GM23338 (cell line): ENCODE measurements at regions not wholly inside any gene's neighbourhood (a gene's known extent, or its start where the extent isn't known, plus 50 kb on each side); places are given as distances from the start of the nearest gene placed in this dataset.

Source experiments
- ATAC-seq: fragments of 200-7000 bp; cut with Tn5 transposase; 3 replicates; pipeline ENCODE4 v1.9.1; 2020
- DNase-seq: peaks from one replicate; pipeline ENCODE4 v3.0.0-alpha.2; 2015; ENCODE audit warnings: low spot score
- H2AFZ ChIP-seq: fragments of 200-600 bp; sonication (generic); 2 replicates; pipeline ENCODE4 v1.8.0; 2016; ENCODE audit warnings: antibody characterized with exemption, mild to moderate bottlenecking, moderate library complexity
- H3F3A ChIP-seq: fragments of 200-600 bp; sonication (generic); replicated peaks from 2 replicates; pipeline ENCODE4 v1.8.0; 2017; ENCODE audit warnings: antibody characterized with exemption, mixed run types, low read depth
- H3K27ac ChIP-seq: fragments of 200-600 bp; sonication (generic); 2 replicates; pipeline ENCODE4 v1.6.1; 2016; ENCODE audit warnings: low read depth
- H3K27me3 ChIP-seq: fragments of 200-600 bp; sonication (generic); 2 replicates; pipeline ENCODE4 v1.8.0; 2016; ENCODE audit warnings: mild to moderate bottlenecking, mixed run types, moderate library complexity; ENCODE audit not compliant: insufficient read depth
- H3K36me3 ChIP-seq: fragments of 200-600 bp; sonication (generic); 2 replicates; pipeline ENCODE4 v1.8.0; 2016; ENCODE audit warnings: mild to moderate bottlenecking; ENCODE audit not compliant: insufficient read depth
- H3K4me1 ChIP-seq: fragments of 200-600 bp; sonication (generic); 2 replicates; pipeline ENCODE4 v1.8.0; 2016; ENCODE audit warnings: mild to moderate bottlenecking, moderate library complexity; ENCODE audit not compliant: insufficient read depth
- H3K4me2 ChIP-seq: fragments of 200-600 bp; sonication (generic); 2 replicates; pipeline ENCODE4 v1.7.1; 2017; ENCODE audit warnings: mixed run types
- H3K4me3 ChIP-seq: fragments of 200-600 bp; sonication (generic); 2 replicates; pipeline ENCODE4 v1.6.1; 2016; ENCODE audit warnings: mixed run types
- H3K79me2 ChIP-seq: fragments of 200-600 bp; sonication (generic); replicated peaks from 2 replicates; pipeline ENCODE4 v1.8.0; 2017; ENCODE audit warnings: mild to moderate bottlenecking; ENCODE audit not compliant: insufficient read depth
- H3K9me2 ChIP-seq: fragments of 200-600 bp; sonication (generic); 2 replicates; pipeline ENCODE4 v1.8.0; 2017; ENCODE audit not compliant: insufficient read depth
- H4K20me1 ChIP-seq: fragments of 200-600 bp; sonication (generic); replicated peaks from 2 replicates; pipeline ENCODE4 v1.8.0; 2017; ENCODE audit warnings: mild to moderate bottlenecking; ENCODE audit not compliant: insufficient read depth
- H3K27ac Mint-ChIP-seq: 2 replicates; pipeline ENCODE4 v1.8.0; 2020; ENCODE audit warnings: inconsistent platforms, mild to moderate bottlenecking, moderate library complexity, mixed read lengths
- H3K27me3 Mint-ChIP-seq: 3 replicates; pipeline ENCODE4 v1.8.0; 2022; ENCODE audit warnings: low read depth, mild to moderate bottlenecking, moderate library complexity, mixed read lengths, inconsistent platforms; ENCODE audit not compliant: insufficient read depth, poor library complexity
- H3K36me3 Mint-ChIP-seq: 3 replicates; pipeline ENCODE4 v1.8.0; 2021; ENCODE audit warnings: low read depth, mild to moderate bottlenecking, inconsistent platforms, moderate library complexity, mixed read lengths
- H3K4me1 Mint-ChIP-seq: 3 replicates; pipeline ENCODE4 v1.8.0; 2020; ENCODE audit warnings: mild to moderate bottlenecking, inconsistent platforms, mixed read lengths
- H3K4me3 Mint-ChIP-seq: 3 replicates; pipeline ENCODE4 v1.8.0; 2021; ENCODE audit warnings: moderate library complexity, mild to moderate bottlenecking, inconsistent platforms, mixed read lengths
- H3K9me3 Mint-ChIP-seq: 3 replicates; pipeline ENCODE4 v1.8.0; 2020; ENCODE audit warnings: moderate library complexity, mild to moderate bottlenecking, inconsistent platforms, mixed read lengths
- CREB1 ChIP-seq: fragments of 250-450 bp; sonication (Bioruptor Pico); IDR thresholded peaks from 2 replicates; pipeline ENCODE4 v1.5.0; 2020; ENCODE audit warnings: low read depth, mild to moderate bottlenecking, moderate library complexity
- EZH2phosphoT487 ChIP-seq: fragments of 200-600 bp; sonication (generic); IDR thresholded peaks from one replicate; pipeline ENCODE4 v1.8.1; 2018; ENCODE audit warnings: antibody characterized with exemption; ENCODE audit not compliant: unreplicated experiment
- JUNB ChIP-seq: IDR thresholded peaks from one replicate; pipeline ENCODE4 v1.6.1; 2016; ENCODE audit warnings: antibody characterized with exemption; ENCODE audit not compliant: unreplicated experiment
- NANOG ChIP-seq: IDR thresholded peaks from 2 replicates; pipeline ENCODE4 v1.6.1; 2016; ENCODE audit warnings: antibody characterized with exemption, borderline replicate concordance
- POLR2AphosphoS5 ChIP-seq: IDR thresholded peaks from 2 replicates; pipeline ENCODE4 v1.6.1; 2016; ENCODE audit warnings: antibody characterized with exemption, low read depth
- REST ChIP-seq: IDR thresholded peaks from one replicate; pipeline ENCODE4 v1.6.1; 2018; ENCODE audit warnings: antibody characterized with exemption; ENCODE audit not compliant: unreplicated experiment
- ZNF114 ChIP-seq: fragments of 250-450 bp; sonication (Bioruptor Pico); IDR thresholded peaks from 2 replicates; pipeline ENCODE4 v1.5.0; 2020; ENCODE audit warnings: mild to moderate bottlenecking, moderate library complexity
- ZNF331 ChIP-seq: fragments of 250-450 bp; sonication (Bioruptor Pico); IDR thresholded peaks from 2 replicates; pipeline ENCODE4 v1.5.0; 2020; ENCODE audit warnings: low read depth, mild to moderate bottlenecking, moderate library complexity
- TF ChIP-seq, protein P1 (sequence below), 2 experiments: fragments of 200-600 bp in 1 of 2; sonication (generic) in 1 of 2; conservative IDR thresholded peaks; 2 replicates each; pipeline versions ENCODE4 v1.5.1 to v1.6.1; 2016 to 2017; ENCODE audit warnings: antibody characterized with exemption in 2 of 2, low read depth in 2 of 2, mild to moderate bottlenecking in 2 of 2, moderate library complexity in 1 of 2
- TF ChIP-seq, protein P2 (sequence below): IDR thresholded peaks from 2 replicates; pipeline ENCODE4 v1.6.1; 2016; ENCODE audit warnings: antibody characterized with exemption

DNA sequence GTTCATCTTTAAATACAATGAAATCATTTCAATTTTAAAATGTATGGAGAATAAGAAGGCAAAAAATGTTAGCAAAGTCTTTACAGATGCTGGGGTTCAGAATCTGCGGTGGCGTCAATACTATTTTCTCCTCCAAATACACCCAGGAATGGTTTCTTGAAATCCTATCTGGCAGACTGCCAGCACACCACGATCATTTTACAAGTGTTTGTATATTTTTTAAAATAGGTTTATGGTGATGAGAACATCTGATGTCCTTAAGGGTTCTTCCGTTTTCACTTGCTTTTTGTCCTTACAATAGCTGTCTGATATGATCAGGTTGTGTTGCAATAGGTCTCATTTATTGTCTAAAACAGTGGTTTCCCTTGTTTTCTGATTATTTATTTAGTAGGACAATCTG, 89.6 kb downstream of the CMPK2 start:
- Mint-ChIP-seq H3K27ac (no peak overlapping the region), H3K4me1 (peaks cover 12% of the 10 kb centered on the region), H3K9me3 (peaks cover 48% of the 10 kb centered on the region), H3K36me3 (peaks cover 6% of the 10 kb centered on the region), H3K27me3 (peaks cover 5% of the 10 kb centered on the region), H3K4me3 (no peak overlapping the region)
- no peak overlapping the region for H3K4me2 ChIP-seq
- no peaks in the 10 kb centered on the region for H3K36me3 ChIP-seq
- no peak overlapping the region for H2AFZ ChIP-seq
- no peak overlapping the region for H3K4me3 ChIP-seq
- H3K27ac ChIP-seq: no peak overlapping the region
- no peaks in the 10 kb centered on the region for H3F3A ChIP-seq
- no peak for ATAC-seq
- no peak for DNase-seq
- H3K4me1 ChIP-seq: peaks cover 12% of the 10 kb centered on the region
- H3K9me2 ChIP-seq: no peaks in the 10 kb centered on the region
- H4K20me1 ChIP-seq: no peaks in the 10 kb centered on the region
- no peaks in the 10 kb centered on the region for H3K79me2 ChIP-seq
- TF ChIP-seq CREB1 (CRISPR knock-in tag) (no peak), NANOG (no peak), EZH2phosphoT487 (no peak)
- H3K27me3 ChIP-seq: no peaks in the 10 kb centered on the region

GRCh38 chr2:6777626-6778025, 88.1 kb downstream of the CMPK2 start:
- no peak for DNase-seq
- peaks cover 53% of the 10 kb centered on the region for H3K9me3 Mint-ChIP-seq
- TF ChIP-seq ZNF114 (CRISPR knock-in tag) (no peak), CREB1 (CRISPR knock-in tag) (no peak), JUNB (no peak), NANOG (no peak), POLR2AphosphoS5 (no peak), REST (no peak), ZNF331 (CRISPR knock-in tag) (no peak)
- TF ChIP-seq, protein P1, sequence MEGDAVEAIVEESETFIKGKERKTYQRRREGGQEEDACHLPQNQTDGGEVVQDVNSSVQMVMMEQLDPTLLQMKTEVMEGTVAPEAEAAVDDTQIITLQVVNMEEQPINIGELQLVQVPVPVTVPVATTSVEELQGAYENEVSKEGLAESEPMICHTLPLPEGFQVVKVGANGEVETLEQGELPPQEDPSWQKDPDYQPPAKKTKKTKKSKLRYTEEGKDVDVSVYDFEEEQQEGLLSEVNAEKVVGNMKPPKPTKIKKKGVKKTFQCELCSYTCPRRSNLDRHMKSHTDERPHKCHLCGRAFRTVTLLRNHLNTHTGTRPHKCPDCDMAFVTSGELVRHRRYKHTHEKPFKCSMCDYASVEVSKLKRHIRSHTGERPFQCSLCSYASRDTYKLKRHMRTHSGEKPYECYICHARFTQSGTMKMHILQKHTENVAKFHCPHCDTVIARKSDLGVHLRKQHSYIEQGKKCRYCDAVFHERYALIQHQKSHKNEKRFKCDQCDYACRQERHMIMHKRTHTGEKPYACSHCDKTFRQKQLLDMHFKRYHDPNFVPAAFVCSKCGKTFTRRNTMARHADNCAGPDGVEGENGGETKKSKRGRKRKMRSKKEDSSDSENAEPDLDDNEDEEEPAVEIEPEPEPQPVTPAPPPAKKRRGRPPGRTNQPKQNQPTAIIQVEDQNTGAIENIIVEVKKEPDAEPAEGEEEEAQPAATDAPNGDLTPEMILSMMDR (conservative IDR thresholded peaks at IDR 0.05; ENCODE audit: low read depth in 2 of 2): no peak
- TF ChIP-seq, protein P2, sequence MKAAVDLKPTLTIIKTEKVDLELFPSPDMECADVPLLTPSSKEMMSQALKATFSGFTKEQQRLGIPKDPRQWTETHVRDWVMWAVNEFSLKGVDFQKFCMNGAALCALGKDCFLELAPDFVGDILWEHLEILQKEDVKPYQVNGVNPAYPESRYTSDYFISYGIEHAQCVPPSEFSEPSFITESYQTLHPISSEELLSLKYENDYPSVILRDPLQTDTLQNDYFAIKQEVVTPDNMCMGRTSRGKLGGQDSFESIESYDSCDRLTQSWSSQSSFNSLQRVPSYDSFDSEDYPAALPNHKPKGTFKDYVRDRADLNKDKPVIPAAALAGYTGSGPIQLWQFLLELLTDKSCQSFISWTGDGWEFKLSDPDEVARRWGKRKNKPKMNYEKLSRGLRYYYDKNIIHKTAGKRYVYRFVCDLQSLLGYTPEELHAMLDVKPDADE: no peak

More at GRCh38 chr2:6777626-6778025, 88.1 kb downstream of the CMPK2 start:
- H3K79me2 ChIP-seq: no peaks in the 10 kb centered on the region
- H2AFZ ChIP-seq: no peak overlapping the region
- no peak overlapping the region for H3K4me2 ChIP-seq
- peaks cover 6% of the 10 kb centered on the region for H3K36me3 Mint-ChIP-seq
- peaks cover 3% of the 10 kb centered on the region; the same call in 1 of the 2 replicates for H3K4me1 ChIP-seq
- no peaks in the 10 kb centered on the region for H4K20me1 ChIP-seq
- H3K36me3 ChIP-seq: no peaks in the 10 kb centered on the region
- no peak overlapping the region for H3K4me3 Mint-ChIP-seq
- ATAC-seq: no peak
- no peak overlapping the region for H3K27ac ChIP-seq
- peaks cover 5% of the 10 kb centered on the region for H3K27me3 Mint-ChIP-seq
- H3K27ac Mint-ChIP-seq: no peak overlapping the region
- H3K9me2 ChIP-seq: no peaks in the 10 kb centered on the region
- no peaks in the 10 kb centered on the region for H3F3A ChIP-seq
- no peaks in the 10 kb centered on the region for H3K27me3 ChIP-seq
- H3K4me1 Mint-ChIP-seq: peaks cover 3% of the 10 kb centered on the region
- H3K4me3 ChIP-seq: no peak overlapping the region
